ENCODE measurements at regions not wholly inside any gene's neighbourhood (a gene's known extent, or its start where the extent isn't known, plus 50 kb on each side); places are given as distances from the start of the nearest gene placed in this dataset.

- TF ChIP-seq, protein P1, sequence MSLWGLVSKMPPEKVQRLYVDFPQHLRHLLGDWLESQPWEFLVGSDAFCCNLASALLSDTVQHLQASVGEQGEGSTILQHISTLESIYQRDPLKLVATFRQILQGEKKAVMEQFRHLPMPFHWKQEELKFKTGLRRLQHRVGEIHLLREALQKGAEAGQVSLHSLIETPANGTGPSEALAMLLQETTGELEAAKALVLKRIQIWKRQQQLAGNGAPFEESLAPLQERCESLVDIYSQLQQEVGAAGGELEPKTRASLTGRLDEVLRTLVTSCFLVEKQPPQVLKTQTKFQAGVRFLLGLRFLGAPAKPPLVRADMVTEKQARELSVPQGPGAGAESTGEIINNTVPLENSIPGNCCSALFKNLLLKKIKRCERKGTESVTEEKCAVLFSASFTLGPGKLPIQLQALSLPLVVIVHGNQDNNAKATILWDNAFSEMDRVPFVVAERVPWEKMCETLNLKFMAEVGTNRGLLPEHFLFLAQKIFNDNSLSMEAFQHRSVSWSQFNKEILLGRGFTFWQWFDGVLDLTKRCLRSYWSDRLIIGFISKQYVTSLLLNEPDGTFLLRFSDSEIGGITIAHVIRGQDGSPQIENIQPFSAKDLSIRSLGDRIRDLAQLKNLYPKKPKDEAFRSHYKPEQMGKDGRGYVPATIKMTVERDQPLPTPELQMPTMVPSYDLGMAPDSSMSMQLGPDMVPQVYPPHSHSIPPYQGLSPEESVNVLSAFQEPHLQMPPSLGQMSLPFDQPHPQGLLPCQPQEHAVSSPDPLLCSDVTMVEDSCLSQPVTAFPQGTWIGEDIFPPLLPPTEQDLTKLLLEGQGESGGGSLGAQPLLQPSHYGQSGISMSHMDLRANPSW (CRISPR knock-in tag; conservative IDR thresholded peaks at IDR 0.05; ENCODE audit: low read depth): no peak
- TF ChIP-seq OVOL2 (CRISPR knock-in tag; IDR thresholded peaks at IDR 0.05; ENCODE audit: borderline replicate concordance) (no peak), ATF1 (CRISPR knock-in tag; IDR thresholded peaks at IDR 0.05) (no peak)
Measured at GRCh38 chr10:109475711-109476421, 447.4 kb downstream of the XPNPEP1 start (continued).

DNA sequence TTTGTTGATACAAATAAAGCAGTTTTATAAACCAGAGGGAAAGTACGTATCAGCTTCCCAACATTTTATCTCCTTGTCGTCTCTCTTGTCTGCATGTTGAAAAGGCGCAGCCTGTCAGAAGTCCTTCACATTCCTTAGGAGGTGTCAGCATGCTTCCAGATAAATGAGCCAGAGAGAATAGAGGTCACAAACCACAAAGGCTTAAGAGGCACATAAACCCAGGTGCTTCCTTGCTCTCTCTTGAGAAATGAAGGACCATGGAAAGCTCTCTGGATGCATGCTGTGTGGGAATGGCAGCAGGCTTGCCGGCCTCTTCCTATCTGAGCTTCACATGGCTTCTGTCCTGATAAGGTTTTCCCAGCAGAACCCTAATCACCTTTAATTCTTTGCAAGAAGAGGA is 448.5 kb downstream of the XPNPEP1 start:
- Mint-ChIP-seq H3K27me3 (ENCODE audit: low read depth) (no peaks in the 10 kb centered on the region), H3K4me3 (no peak overlapping the region), H3K9me3 (no peaks in the 10 kb centered on the region), H3K36me3 (no peaks in the 10 kb centered on the region), H3K27ac (peak overlapping the region; percentile 56; the same call in 1 of the 2 replicates), H3K4me1 (peaks cover 21% of the 10 kb centered on the region)
- CTCF ChIA-PET: interaction anchor here (1.2 to 1.8 kb wide), 4 partner anchors 18 to 364 kb away, joined by 3 to 5 read pairs (median 5); no protein-coding TSS in a partner anchor
- DNase-seq (ENCODE audit: low spot score): no peak
- POLR2A ChIA-PET: no interaction called here
- ATAC-seq: peak; percentile 92
- TF ChIP-seq PREB (CRISPR knock-in tag; IDR thresholded peaks at IDR 0.05; ENCODE audit: borderline replicate concordance): no peak
- TF ChIP-seq ZNF671 (CRISPR knock-in tag; IDR thresholded peaks at IDR 0.05): no peak
- TF ChIP-seq EMX1 (CRISPR knock-in tag; IDR thresholded peaks at IDR 0.05): no peak
- TF ChIP-seq, protein P2, sequence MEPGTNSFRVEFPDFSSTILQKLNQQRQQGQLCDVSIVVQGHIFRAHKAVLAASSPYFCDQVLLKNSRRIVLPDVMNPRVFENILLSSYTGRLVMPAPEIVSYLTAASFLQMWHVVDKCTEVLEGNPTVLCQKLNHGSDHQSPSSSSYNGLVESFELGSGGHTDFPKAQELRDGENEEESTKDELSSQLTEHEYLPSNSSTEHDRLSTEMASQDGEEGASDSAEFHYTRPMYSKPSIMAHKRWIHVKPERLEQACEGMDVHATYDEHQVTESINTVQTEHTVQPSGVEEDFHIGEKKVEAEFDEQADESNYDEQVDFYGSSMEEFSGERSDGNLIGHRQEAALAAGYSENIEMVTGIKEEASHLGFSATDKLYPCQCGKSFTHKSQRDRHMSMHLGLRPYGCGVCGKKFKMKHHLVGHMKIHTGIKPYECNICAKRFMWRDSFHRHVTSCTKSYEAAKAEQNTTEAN (CRISPR knock-in tag; IDR thresholded peaks at IDR 0.05): no peak
- no peak for TF ChIP-seq KAT7 (CRISPR knock-in tag; IDR thresholded peaks at IDR 0.05; ENCODE audit: borderline replicate concordance)
- no peak for TF ChIP-seq ATF1 (CRISPR knock-in tag; IDR thresholded peaks at IDR 0.05)
- no peak for TF ChIP-seq AR (CRISPR knock-in tag; IDR thresholded peaks at IDR 0.05)
- no peak for TF ChIP-seq FOXJ3 (CRISPR knock-in tag; IDR thresholded peaks at IDR 0.05; ENCODE audit: borderline replicate concordance)
- no peak for TF ChIP-seq NR2C2 (CRISPR knock-in tag; IDR thresholded peaks at IDR 0.05)
- TF ChIP-seq CREM (CRISPR knock-in tag; IDR thresholded peaks at IDR 0.05): no peak
- TF ChIP-seq PRRX2 (CRISPR knock-in tag; IDR thresholded peaks at IDR 0.05): no peak
- TF ChIP-seq ZNF396 (CRISPR knock-in tag; IDR thresholded peaks at IDR 0.05; ENCODE audit: borderline replicate concordance): no peak
- TF ChIP-seq, protein P3, sequence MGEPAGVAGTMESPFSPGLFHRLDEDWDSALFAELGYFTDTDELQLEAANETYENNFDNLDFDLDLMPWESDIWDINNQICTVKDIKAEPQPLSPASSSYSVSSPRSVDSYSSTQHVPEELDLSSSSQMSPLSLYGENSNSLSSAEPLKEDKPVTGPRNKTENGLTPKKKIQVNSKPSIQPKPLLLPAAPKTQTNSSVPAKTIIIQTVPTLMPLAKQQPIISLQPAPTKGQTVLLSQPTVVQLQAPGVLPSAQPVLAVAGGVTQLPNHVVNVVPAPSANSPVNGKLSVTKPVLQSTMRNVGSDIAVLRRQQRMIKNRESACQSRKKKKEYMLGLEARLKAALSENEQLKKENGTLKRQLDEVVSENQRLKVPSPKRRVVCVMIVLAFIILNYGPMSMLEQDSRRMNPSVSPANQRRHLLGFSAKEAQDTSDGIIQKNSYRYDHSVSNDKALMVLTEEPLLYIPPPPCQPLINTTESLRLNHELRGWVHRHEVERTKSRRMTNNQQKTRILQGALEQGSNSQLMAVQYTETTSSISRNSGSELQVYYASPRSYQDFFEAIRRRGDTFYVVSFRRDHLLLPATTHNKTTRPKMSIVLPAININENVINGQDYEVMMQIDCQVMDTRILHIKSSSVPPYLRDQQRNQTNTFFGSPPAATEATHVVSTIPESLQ (CRISPR knock-in tag; IDR thresholded peaks at IDR 0.05): no peak
- TF ChIP-seq CTCF (IDR thresholded peaks at IDR 0.05): no peak
- TF ChIP-seq CDX4 (CRISPR knock-in tag; IDR thresholded peaks at IDR 0.05; ENCODE audit: borderline replicate concordance): no peak
- TF ChIP-seq NFYB (CRISPR knock-in tag; conservative IDR thresholded peaks at IDR 0.05; ENCODE audit: low read depth): no peak
- no peak for TF ChIP-seq GTF2I (CRISPR knock-in tag; conservative IDR thresholded peaks at IDR 0.05)
- no peak for TF ChIP-seq NFE2L1 (CRISPR knock-in tag; IDR thresholded peaks at IDR 0.05)
- TF ChIP-seq, protein P4, sequence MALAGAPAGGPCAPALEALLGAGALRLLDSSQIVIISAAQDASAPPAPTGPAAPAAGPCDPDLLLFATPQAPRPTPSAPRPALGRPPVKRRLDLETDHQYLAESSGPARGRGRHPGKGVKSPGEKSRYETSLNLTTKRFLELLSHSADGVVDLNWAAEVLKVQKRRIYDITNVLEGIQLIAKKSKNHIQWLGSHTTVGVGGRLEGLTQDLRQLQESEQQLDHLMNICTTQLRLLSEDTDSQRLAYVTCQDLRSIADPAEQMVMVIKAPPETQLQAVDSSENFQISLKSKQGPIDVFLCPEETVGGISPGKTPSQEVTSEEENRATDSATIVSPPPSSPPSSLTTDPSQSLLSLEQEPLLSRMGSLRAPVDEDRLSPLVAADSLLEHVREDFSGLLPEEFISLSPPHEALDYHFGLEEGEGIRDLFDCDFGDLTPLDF (CRISPR knock-in tag; IDR thresholded peaks at IDR 0.05): no peak

Measured in WTC11 (cell line).